Right renal pelvis (tissue), 4 donors: ENCODE measurements at regions not wholly inside any gene's neighbourhood (a gene's known extent, or its start where the extent isn't known, plus 50 kb on each side); places are given as distances from the start of the nearest gene placed in this dataset.

ENCODE experiments used
- DNase-seq, 4 donors: peaks; one replicate each; pipeline ENCODE4 v3.0.0-alpha.2; 2013; ENCODE audit warnings: low read depth in 4 of 4, low spot score in 3 of 4, missing footprints in 1 of 4

DNA sequence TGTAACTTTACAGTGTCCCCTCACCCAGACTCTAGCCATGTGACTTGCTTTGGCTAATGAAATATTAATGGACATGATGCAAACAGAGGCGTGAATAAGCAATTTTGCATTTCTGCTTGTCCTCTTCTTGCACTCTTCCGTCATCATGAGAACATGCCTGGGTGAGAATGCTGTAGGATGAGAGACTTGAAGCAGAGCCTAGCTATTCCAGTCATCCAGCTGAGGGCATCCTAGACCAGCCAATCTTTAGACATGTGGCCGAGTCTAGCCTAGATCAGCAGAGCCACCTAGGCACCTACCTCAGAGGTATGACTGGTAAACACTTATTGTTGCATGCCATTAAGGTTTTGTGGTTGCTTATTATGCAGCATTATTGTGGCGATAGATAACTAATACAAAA lies 450.5 kb upstream of the AZI2 start:
- DNase-seq: no peak

GRCh38 chr3:28800203-28800602 lies 451.6 kb upstream of the AZI2 start:
- DNase-seq: no peak

- no peak for DNase-seq
Measured at GRCh38 chr3:28808068-28808467, 459.4 kb upstream of the AZI2 start.

GRCh38 chr3:28816017-28816416 lies 464.9 kb upstream of the RBMS3 start:
- no peak for DNase-seq

GRCh38 chr3:28824316-28824715 lies 456.6 kb upstream of the RBMS3 start:
- no peak for DNase-seq

DNA sequence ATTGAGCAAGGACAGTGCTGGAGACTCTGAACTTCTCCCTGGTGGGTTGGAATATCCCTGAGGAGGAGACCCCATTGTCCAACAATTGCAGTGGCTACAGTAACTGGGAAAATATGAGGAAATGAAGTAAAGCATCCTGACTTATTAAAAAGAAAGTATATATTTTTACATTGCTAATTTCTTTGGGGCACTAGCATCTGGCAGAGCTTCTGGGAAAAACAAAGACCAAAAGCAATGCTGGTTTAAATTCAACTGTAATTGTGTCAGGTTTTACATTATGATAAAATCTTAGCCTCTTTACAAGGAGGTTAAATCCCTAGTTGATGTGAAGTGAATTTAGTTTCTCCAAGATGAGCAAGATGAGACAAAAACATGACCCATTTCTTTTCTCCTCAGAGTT lies 454.0 kb upstream of the RBMS3 start:
- DNase-seq: no peak

GRCh38 chr3:28835249-28835648 lies 445.6 kb upstream of the RBMS3 start:
- DNase-seq: no peak

DNA sequence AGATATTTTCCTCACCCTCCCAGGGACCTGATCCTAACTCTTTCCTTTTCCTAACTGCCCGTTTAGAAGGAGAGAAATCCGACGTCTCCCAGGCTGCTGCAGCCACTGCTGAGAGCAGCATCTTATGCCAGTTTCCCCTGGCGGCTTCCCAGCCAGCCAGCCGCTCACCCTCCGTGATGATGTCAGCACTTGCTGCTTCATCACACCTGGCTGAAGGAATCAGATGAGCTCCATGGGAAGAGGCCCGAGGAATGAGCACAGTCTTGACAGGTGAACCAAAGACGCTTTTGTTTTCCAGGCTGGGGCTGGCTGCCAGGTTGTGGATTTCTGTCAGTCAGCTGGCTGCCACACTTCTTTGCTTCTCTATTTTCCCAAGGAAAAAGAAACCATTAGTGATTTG lies 445.1 kb upstream of the RBMS3 start:
- no peak for DNase-seq

- DNase-seq: no peak
Measured at GRCh38 chr3:28836199-28836598, 444.7 kb upstream of the RBMS3 start.

- no peak for DNase-seq
Measured at GRCh38 chr3:28840976-28841376, 439.9 kb upstream of the RBMS3 start.

DNA sequence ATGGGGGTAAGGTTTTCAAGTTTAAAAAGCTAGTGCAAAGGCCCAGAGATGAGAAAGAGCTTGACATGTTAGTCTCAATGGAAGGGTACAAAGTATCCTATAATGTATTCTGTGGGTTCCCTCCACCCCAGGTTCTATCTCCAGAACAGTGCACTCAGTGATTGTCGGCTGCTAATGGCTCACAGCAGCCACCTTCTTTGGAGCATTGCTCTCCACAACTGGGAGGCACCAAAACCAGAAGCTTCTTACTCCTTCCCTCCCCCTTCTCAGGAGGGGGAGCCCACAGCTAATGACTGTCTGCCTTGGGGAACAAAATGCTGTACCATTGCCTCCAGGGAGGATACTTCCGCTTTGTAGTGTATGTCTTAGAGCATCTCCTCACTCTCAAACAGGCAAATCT lies 439.4 kb upstream of the RBMS3 start:
- no peak for DNase-seq

- no peak for DNase-seq
Measured at GRCh38 chr3:28844298-28845005, 436.4 kb upstream of the RBMS3 start.

GRCh38 chr3:28845006-28845324 lies 435.9 kb upstream of the RBMS3 start:
- no peak for DNase-seq

DNA sequence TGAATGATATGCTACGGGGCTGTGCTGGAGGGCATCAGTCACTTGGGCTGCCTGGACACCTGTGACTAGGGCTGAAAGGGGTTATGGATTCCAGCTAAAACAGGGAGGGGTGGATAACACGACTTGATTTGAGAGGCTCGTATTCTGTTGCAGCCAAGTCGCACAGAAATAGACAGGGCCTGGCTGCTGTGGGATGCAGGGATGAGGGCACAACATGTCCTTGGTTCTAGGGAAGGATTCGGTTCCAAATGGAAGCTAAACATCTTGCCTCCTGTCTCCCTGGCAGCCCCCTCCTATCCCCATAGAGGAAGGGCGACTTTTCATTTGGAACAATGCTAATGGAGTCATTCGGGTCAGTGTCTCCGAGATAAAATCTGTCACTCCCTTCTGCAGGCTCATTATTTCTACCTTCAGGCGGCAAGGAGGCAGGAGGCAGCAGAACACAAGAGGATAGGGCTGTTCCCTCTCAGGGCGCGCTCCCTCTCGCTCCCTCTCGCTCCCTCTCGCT lies 433.8 kb upstream of the RBMS3 start:
- DNase-seq: no peak

GRCh38 chr3:28847736-28848135 lies 433.1 kb upstream of the RBMS3 start:
- no peak for DNase-seq

DNA sequence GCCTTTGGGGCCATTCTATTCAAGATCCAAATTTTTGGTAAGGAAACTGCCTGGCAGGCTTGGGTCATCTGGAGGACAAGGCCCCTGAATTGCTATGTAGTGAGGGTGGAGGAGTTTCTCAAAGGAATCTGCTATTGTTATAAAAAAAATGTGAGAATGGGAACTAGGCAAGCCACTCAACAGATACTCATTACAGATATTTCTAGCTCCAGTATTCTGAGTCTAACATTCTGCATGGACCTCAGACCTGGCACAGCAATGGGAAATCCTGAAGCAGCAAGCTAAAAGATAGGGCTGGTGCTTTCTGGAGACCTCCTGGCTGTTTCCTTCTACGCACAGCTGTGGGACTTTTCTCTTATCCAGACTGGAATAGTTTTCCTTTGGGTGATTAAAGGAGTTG lies 430.7 kb upstream of the RBMS3 start:
- no peak for DNase-seq

DNA sequence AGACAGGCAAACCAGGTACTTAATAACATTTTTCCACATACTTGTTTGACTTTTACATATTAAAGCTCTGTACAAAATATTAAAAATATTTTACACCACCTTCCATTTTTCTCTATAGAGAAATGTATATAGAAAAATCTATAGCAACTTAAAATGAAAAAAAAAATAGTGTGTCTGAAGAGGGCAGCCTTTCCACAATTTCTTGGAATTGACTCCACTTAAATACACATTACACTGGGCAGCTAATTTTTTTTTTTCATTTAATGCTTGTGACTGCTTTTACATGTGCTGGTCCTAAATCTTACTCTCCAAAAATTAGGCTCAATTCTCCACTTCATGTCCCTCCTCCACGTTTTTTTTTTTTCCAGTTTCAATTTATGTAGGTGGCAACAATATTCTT lies 427.0 kb upstream of the RBMS3 start:
- no peak for DNase-seq

DNA sequence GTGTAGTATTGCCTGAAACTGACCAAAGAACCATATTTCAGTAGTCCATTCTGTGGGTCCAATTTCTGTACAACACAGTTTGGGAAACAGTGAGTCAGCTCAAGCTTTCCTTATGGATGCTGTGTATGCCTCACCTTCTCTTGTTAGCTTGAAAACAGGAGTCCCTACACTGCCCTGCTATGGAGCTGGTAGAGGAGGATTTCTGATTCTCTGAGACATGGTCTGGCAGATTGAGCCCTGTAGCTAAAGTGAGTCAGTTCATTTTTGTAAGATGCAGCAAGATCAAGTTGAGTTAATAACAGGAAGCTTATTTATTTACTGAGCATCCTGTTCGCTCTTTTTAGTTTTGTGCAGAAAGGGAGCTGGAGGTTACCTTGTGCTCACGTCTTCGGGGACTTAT lies 424.1 kb upstream of the RBMS3 start:
- DNase-seq: no peak

- no peak for DNase-seq
Measured at GRCh38 chr3:28859897-28860296, 421.0 kb upstream of the RBMS3 start.

GRCh38 chr3:28860307-28860706 lies 420.6 kb upstream of the RBMS3 start:
- DNase-seq: no peak

- no peak for DNase-seq
Measured at GRCh38 chr3:28863186-28863585, 417.7 kb upstream of the RBMS3 start.

DNA sequence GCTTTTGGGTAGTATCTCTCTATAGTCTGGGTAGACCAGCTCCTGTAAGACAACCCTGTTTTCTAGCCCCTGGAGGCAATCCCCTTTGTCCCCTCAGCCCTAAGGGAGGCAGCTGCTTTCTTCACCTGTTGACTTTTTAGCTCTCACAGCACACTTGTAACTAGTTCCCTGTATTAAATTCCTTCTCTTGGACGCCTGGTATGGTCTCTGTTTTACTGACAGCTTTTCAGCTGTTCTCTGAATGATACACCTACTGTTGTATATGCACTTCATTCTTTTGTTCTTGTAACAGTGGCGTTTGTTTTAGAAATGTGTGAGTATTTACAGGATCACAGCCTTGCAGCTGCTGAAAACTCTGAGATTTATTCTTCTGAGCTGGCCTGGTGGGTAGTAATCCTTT lies 413.0 kb upstream of the RBMS3 start:
- no peak for DNase-seq

- DNase-seq: no peak
Measured at GRCh38 chr3:28868897-28869296, 412.0 kb upstream of the RBMS3 start.
